HuH-7.5 (cell line): ENCODE measurements at regions not wholly inside any gene's neighbourhood (a gene's known extent, or its start where the extent isn't known, plus 50 kb on each side); places are given as distances from the start of the nearest gene placed in this dataset.

Experiments used
- DNase-seq: peaks from one replicate; pipeline ENCODE4 v3.0.0; 2011; ENCODE audit warnings: low spot score

DNA sequence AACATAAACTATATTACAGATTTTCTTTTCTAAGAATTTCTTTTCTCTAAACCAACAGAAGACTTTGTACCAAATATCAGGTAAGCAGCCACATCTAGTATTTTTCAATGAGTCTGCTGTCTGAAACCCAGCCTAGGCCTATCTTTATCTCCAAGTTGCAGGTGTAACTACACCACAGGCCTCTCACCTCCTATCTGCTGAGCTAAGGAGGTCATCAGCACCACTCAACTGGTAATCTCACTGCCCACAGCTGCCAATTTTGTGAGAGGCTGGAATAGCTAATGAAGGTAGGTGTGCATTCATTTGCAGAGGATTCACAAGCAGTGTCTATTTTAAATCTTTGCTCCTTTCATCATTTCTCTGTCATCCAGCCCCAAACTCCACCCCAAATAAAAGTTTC is 584.8 kb downstream of the HDGFL1 start:
- DNase-seq = no peak

DNA sequence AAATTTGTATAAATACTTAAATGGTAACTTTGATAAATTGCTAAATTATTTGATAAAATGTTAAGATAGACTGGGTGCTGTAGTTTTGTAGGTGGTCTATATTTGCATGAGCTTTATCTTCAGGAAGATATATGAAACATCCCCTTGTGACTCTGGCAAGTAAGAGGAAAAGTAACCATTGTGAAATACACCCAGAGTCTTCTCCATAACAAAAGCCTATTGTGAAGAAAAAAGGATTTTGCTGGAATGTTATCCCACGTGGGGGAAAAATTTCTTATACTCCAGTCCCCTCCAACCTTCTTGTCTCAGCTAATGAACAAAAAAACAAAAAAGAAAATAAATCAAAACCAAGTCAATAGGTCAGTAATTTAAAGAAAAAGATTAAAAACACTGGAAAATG is 600.7 kb downstream of the HDGFL1 start:
- DNase-seq = no peak

- DNase-seq = no peak
These were observed 603.9 kb downstream of the HDGFL1 start for GRCh38 chr6:23173234-23173633.

DNA sequence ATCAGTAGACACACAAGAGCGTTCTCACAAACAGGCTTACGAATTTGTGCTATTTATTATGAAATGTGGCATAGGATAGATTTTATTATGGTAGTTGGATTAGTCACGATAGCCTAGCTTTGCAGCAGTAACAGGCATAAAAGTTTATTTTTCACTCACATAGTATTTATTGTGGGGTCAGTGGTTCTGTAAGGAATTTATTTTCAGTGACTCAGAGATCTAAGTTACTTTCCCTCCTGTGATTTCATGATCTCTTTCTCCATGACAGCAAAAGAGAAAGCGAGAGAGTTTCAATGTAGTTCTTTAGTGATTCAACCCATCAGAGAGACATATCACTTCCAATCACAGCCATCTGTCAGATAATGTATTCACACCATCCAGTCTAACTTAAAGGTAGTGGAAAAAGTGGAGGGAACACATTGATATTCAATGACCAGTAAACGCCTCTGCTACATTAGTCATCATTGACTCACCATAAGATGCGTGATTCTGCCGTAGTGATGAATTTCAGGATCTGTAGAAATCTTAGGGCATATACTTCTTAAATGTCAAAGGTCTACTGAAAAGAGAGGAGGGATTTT is 605.5 kb downstream of the HDGFL1 start:
- no peak for DNase-seq

DNA sequence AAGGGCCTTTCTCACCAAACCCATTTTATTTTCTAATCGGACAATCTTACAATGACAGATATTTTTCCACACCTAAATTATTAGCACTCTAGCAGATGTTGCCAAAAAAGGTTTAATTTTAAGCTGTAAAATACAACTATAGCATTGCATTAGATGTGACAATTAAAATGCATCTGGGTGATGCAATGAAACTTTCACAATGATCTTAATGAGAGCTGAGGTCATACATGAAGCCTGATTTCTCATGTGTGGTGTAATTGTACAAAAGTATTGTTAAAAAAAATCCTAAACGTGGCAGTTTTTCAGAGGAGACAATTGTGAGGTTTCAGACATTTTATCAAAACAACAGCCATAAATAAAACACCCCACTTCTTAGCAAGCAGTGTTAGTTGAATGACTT is 606.0 kb downstream of the HDGFL1 start:
- DNase-seq = no peak

DNA sequence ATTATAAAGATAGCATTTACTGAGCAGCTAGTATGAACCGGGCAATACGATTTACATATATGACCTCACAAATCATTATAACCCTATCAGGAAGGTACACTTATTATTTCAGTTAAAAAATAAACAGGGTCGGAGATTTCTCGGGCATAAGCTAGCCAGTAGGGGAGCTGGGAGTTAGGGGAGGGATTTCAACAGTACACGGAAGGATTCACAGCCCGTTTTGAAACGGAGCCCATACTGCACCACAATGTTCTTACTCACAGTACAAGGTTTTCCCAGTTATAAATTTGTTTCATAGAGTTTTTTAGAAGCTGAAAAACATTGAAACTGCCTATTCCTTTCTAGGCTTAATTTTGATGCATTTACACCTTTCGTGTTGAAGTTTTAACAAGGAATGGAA is 607.1 kb downstream of the HDGFL1 start:
- DNase-seq = no peak

- peak; percentile 18 for DNase-seq
These were observed 607.5 kb downstream of the HDGFL1 start for GRCh38 chr6:23176883-23177282.

DNA sequence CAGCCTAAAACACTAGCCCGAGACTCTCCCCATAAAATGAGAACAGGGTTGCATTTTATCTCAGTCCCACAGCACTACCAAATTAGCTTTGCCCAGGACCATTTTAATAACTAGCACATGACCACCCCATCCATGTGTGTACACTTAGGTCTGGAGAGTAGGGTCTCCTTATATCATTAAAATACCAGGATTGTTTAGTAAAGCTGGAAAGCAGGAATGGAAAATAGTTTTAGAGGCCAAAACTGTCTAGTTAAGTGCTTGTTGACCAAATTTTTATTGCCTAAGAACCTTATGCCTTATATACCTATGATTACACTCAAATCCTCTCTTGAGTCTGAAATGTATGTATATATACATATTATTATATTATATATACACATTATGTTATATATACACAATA is 608.4 kb downstream of the HDGFL1 start:
- no peak for DNase-seq

- DNase-seq = no peak
These were observed 610.6 kb downstream of the HDGFL1 start for GRCh38 chr6:23179994-23180393.

GRCh38 chr6:23180504-23181293 is 611.3 kb downstream of the HDGFL1 start:
- no peak for DNase-seq

- DNase-seq = no peak
These were observed 612.2 kb downstream of the HDGFL1 start for GRCh38 chr6:23181356-23182110.

DNA sequence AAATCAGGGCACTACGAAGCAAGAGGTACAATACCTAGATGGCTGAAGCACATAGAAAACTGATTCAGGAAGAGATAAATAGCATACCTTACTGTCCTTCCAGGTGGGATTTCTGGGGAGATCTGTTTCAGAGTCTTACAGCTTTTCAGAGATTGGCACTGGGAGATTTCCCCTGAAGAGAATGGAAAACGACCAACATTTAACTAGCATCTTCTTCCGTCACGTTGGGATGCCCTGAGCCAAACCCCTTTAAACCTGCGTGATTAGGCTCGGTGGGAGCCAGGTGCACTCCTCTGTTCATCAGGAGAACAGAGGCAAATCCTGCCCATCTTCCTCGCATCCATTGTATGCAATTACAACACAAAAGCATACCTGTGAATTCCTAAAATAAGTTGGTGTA is 614.5 kb downstream of the HDGFL1 start:
- no peak for DNase-seq

GRCh38 chr6:23184351-23184750 is 615.0 kb downstream of the HDGFL1 start:
- no peak for DNase-seq

DNA sequence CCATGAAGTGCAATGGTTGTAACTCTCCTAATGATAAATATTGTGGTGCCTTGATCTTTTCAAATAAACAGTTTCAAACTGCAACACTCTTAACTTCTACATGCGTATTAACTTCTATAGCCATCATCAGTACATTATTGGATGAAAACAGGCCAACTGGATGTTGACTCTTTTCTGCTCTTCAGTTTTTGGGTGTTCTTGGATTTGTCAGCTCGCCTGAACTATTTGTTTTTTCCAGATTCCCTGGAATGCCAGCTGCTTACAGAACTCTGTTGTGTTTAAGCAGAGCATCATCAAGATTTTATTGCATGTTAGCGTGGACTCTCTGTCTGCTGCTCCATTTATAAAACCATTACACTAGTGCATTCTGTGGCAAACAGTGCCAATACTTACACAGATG is 626.1 kb downstream of the HDGFL1 start:
- DNase-seq = no peak

DNA sequence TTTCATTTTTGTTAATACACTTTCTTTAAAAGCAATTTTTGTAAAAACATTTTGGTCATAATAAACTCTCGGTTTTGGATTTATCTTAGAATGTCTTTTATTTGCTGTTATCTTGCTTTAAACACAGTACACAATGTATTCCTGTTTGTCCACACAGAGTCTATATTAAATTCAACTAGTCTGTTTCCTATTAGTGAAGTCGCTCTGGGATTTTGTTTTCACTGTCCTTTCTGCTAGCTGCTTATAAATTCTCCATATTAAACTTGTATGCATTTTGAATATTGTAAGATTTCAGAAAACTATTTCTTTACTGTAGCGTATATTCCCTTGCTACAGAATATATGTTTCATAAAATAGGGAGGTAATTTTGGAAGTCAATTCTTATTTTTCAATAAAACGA is 630.2 kb downstream of the HDGFL1 start:
- no peak for DNase-seq

DNA sequence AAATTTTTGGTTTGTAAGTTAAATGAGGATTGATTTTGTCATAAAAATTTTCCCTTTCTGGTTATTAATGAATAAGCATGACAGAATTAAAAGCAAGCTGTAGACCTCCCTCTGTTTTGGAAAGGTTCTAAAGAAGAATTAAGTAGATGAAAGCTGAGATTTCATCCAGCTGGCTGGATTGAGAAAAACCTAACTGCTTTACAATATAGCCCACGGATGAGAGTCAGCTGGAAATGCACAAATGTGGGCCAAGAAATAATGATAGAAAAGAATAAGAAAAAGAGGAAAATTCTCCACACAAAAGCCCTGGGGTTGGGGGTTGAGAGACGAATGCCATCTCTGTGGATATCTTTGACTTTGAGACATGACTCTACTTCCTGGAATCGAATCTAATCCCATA is 631.6 kb downstream of the HDGFL1 start:
- no peak for DNase-seq

- no peak for DNase-seq
These were observed 632.8 kb downstream of the HDGFL1 start for GRCh38 chr6:23202207-23202606.

GRCh38 chr6:23212398-23212797 is 643.0 kb downstream of the HDGFL1 start:
- DNase-seq = no peak

DNA sequence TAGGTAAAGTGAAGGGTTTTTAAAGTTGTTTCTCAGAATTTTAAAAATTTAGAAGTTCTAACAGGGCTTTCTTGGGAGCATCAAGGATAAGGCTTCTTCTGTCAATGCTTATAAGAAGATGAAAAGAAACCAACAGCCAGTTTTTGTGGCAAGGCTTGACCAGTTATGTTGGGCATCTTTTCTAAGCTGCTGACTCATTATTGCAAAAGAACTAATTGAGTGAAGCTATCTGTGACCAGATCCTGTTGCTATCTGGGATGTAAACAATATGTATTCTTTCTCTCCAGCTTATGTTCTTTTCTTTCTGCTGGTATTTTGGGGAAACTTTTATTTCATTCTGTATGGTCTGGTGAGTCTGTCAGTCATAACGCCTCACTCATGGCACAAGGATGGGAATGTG is 643.8 kb downstream of the HDGFL1 start:
- DNase-seq = no peak

DNA sequence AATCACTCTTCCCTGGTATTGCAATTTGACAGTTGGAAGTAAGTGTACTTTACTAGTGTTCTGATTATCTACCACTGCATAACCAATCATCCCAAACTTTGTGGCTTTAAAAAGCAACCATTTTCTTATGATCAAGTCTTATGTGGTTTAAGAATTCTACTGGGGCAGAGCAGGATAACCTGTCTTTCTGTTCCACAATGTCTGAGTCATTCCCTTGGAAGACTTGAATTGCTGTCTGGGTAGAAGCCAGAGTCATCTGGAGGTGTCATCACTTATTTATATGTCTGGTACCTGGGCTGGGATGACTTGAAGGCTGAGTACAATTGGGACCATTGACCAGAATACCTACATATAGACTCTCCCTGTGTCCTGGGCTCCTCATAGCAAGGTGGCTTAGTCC is 644.3 kb downstream of the HDGFL1 start:
- no peak for DNase-seq

DNA sequence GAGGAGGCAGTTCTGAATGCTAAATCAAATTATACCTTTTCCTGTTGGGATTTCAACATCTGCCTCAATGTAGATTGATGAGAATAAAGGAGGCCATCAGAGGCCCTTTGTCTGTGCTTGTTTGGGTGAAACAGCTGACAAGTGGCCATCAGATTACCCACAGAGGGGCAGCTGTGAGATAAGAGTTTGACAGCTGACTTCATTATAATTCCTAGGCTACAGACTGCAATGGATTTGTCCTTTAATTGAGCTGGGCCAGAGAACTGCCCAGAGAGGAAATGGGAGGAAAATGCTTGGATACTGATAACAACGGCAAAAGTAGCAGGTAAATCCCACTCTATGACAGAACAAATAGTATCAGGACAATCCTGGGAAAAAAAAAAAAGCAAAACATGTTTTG is 649.4 kb downstream of the HDGFL1 start:
- no peak for DNase-seq

DNA sequence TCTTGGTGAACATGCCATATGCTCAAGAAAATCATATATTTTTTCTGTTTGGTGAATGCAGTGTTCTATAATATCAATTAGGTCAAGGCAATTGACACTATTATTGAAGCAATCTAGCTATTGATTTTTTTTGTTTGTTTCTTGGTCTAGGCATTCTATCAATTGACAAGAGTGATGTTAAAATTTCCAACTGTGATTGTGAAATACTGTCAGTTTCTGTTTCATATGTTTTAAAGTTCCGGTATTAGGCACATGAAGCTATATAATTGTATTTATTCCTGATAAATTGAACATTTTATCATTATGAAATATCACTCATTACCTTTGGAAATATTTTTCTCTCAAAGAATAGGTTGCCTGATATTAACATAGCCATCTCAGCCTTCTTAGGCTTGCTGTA is 653.4 kb downstream of the HDGFL1 start:
- DNase-seq = no peak

DNA sequence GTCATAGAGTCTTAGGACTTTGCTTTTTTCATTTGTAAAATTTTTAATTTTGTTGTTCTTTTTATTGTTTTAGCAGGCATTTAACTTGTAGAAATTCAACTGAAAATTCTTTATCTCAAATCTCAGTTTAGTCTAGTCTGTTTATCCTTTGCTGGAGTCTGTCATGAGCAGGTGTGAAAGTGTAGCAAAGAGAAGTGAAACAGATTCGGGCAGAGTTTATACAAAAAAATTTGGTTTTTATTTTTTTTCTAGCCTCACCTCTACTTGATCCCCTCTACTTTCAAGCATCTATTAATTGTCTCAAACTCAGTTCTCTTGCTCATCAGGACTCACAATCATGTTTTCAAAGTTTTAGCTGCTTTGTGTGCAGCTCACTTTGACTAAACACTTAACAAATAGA is 655.2 kb downstream of the HDGFL1 start:
- DNase-seq = no peak
